Upper lobe of right lung (tissue), 1 donor: ENCODE measurements at regions not wholly inside any gene's neighbourhood (a gene's known extent, or its start where the extent isn't known, plus 50 kb on each side); places are given as distances from the start of the nearest gene placed in this dataset.
A peak's percentile ranks its signal among the peaks of the same experiment; 100 is the strongest.

Experiments
- ATAC-seq: fragments of 200-7000 bp; cut with Tn5 transposase; one replicate; pipeline ENCODE4 v1.9.1; 2020; ENCODE audit warnings: mild to moderate bottlenecking, moderate library complexity
- DNase-seq: peaks from one replicate; pipeline ENCODE4 v3.0.0-alpha.2; 2020
- H3K27ac ChIP-seq: fragments of 200-600 bp; one replicate; pipeline ENCODE4 v1.8.0; 2022
- H3K27me3 ChIP-seq: fragments of 200-600 bp; one replicate; pipeline ENCODE4 v1.8.0; 2022; ENCODE audit warnings: mild to moderate bottlenecking
- H3K36me3 ChIP-seq: fragments of 200-600 bp; one replicate; pipeline ENCODE4 v1.8.0; 2022
- H3K4me1 ChIP-seq: fragments of 200-600 bp; one replicate; pipeline ENCODE4 v1.8.0; 2022
- H3K4me3 ChIP-seq: fragments of 200-600 bp; one replicate; pipeline ENCODE4 v1.8.0; 2022; ENCODE audit warnings: mild to moderate bottlenecking
- H3K9me3 ChIP-seq: fragments of 200-600 bp; one replicate; pipeline ENCODE4 v1.8.0; 2022
- CTCF ChIP-seq: fragments of 200-600 bp; IDR thresholded peaks from one replicate; pipeline ENCODE4 v1.8.0; 2022; ENCODE audit warnings: antibody characterized with exemption
- intact Hi-C: fragments of 100-400 bp; cut with DNase I; formaldehyde crosslinking; loops from one replicate; pipeline ENCODE4 v1.11.0; 2022
- donor health status: DM: no; HTN: yes; CAD: no; lungs with severe emphysema.

DNA sequence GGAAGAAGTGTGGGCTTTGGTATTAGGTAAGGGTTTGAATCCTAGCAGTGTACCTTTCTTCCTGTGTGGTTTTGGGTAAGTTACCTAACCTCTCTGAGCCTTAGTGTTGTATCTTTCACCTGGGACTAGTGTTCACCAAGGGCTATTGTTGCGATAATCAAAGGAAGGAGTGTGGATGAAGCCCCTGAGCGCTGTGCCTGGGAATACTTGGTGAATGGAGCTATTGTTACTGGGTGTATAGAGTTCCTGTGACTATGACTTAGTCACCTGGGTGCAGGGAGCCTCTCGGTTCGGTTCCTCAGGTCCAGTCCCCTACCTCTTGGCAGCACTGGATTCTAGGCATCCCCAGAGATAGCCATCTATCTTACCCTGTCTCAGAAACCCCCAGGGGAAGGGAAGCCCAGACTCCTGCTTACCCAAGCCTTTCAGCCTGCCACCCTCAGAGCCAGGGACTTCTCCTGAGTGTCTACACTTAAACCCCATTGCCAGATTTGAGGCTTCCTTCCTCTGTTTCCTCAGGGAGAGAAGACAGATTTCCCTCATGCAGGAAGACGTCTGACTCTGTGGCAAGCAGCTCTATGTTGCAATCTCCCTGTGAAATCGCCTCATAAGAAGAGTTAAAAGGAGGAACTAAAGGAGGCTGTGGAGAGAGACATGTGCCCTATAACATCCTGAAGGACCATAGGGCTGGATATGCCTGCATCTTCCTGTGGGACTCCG lies 181.0 kb upstream of the PITX1 start:
- no peak overlapping the region for H3K27ac ChIP-seq
- DNase-seq (peak; percentile 36), ATAC-seq (peak; percentile 79)
- H3K36me3 ChIP-seq: no peaks in the 10 kb centered on the region
- no peak for TF ChIP-seq CTCF
- no peaks in the 10 kb centered on the region for H3K9me3 ChIP-seq
- no peaks in the 10 kb centered on the region for H3K27me3 ChIP-seq
- intact Hi-C loops: no loop called here
- no peak overlapping the region for H3K4me3 ChIP-seq
- no peaks in the 10 kb centered on the region for H3K4me1 ChIP-seq

- peaks cover 6% of the 10 kb centered on the region for H3K4me1 ChIP-seq
- TF ChIP-seq CTCF: no peak
- DNase-seq: peak; percentile 40
- H3K4me3 ChIP-seq: no peak overlapping the region
- H3K27me3 ChIP-seq: no peaks in the 10 kb centered on the region
- intact Hi-C loops: no loop called here
- H3K36me3 ChIP-seq: no peaks in the 10 kb centered on the region
- H3K9me3 ChIP-seq: no peaks in the 10 kb centered on the region
- no peak overlapping the region for H3K27ac ChIP-seq
- no peak for ATAC-seq
These were observed 179.6 kb upstream of the PITX1 start for GRCh38 chr5:135213466-135214239.

- ATAC-seq (no peak), DNase-seq (no peak)
- Histone ChIP-seq H3K4me3 (no peak overlapping the region), H3K9me3 (no peaks in the 10 kb centered on the region), H3K36me3 (no peaks in the 10 kb centered on the region), H3K4me1 (peaks cover 8% of the 10 kb centered on the region), H3K27me3 (no peaks in the 10 kb centered on the region), H3K27ac (no peak overlapping the region)
- no peak for TF ChIP-seq CTCF
- intact Hi-C loops: no loop called here
These were observed 179.0 kb upstream of the PITX1 start for GRCh38 chr5:135213027-135213386.

DNA sequence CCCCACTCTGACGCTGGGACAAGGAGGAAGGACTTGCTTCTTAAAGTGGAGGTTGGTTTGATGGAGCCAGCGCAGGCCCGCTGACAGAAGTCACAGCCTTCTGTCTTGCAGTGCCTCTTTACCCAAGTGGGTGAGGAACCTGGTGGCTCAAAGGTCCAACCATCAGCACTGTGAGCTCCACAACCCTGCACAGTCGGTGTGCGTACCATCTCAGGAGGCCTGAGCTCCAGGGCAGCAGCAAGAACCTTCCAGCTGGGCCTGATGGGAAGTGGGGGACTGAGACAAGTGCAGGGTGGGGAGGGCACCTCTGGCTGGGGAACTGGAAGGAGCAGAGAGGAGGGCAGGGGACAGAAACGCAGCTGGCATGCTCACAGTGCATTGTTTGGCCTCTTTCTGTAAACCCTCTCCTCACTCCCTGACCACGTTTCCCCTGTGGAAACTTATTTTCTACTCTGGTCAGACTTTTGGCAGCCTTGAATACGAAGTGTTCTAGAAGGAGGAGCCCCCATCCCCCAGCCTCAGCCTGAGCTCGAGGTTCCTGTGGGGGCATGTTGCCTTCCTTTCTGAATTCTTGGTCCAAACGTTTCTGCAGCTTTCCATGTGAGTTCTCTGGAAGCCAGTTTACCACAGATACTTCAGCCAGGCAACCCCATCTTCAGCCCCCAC lies 178.5 kb upstream of the PITX1 start:
- Histone ChIP-seq H3K27ac (no peak overlapping the region), H3K4me1 (peaks cover 8% of the 10 kb centered on the region)

GRCh38 chr5:135211791-135212190 lies 177.8 kb upstream of the PITX1 start:
- H3K4me1 ChIP-seq: peaks cover 8% of the 10 kb centered on the region
- no peaks in the 10 kb centered on the region for H3K36me3 ChIP-seq
- no peaks in the 10 kb centered on the region for H3K9me3 ChIP-seq
- ATAC-seq (no peak), DNase-seq (no peak)
- intact Hi-C loops: no loop called here
- no peak overlapping the region for H3K4me3 ChIP-seq
- H3K27me3 ChIP-seq: no peaks in the 10 kb centered on the region
- no peak for TF ChIP-seq CTCF
- H3K27ac ChIP-seq: no peak overlapping the region

More for the DNA sequence above, 178.5 kb upstream of the PITX1 start:
- no peak overlapping the region for H3K4me3 ChIP-seq
- no peaks in the 10 kb centered on the region for H3K9me3 ChIP-seq
- ATAC-seq: no peak
- H3K27me3 ChIP-seq: no peaks in the 10 kb centered on the region
- DNase-seq: peak; percentile 45
- no peaks in the 10 kb centered on the region for H3K36me3 ChIP-seq
- intact Hi-C loops: no loop called here
- TF ChIP-seq CTCF: no peak
